Hematopoietic multipotent progenitor cell (in vitro differentiated cells): ENCODE measurements at regions not wholly inside any gene's neighbourhood (a gene's known extent, or its start where the extent isn't known, plus 50 kb on each side); places are given as distances from the start of the nearest gene placed in this dataset.

ENCODE experiments used
- DNase-seq, 3 donors: peaks; one replicate each; pipeline ENCODE4 v3.0.0-alpha.2; 2011 to 2015; ENCODE audit warnings: low read depth in 2 of 3, low spot score in 2 of 3

DNA sequence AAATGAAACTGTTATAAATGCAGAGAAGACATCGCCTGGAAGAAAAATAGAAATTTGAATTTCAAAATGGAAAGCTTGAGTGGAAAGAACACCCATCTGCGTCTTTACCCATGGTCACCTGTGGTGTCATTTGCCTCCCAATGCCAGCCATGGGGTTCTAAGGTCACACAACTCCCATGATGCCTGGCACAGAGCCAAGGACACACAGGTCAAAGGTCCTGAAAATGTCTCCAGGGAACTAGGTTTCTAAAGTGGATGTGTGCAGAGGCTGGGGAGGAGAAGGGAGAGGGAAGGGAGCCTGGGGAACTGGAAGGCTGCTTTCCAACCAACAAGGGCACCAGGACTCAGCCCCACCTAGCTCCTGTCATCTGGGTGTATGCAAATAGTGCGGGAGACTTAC is 724.0 kb upstream of the TMEM132C start:
- no peak for DNase-seq

DNA sequence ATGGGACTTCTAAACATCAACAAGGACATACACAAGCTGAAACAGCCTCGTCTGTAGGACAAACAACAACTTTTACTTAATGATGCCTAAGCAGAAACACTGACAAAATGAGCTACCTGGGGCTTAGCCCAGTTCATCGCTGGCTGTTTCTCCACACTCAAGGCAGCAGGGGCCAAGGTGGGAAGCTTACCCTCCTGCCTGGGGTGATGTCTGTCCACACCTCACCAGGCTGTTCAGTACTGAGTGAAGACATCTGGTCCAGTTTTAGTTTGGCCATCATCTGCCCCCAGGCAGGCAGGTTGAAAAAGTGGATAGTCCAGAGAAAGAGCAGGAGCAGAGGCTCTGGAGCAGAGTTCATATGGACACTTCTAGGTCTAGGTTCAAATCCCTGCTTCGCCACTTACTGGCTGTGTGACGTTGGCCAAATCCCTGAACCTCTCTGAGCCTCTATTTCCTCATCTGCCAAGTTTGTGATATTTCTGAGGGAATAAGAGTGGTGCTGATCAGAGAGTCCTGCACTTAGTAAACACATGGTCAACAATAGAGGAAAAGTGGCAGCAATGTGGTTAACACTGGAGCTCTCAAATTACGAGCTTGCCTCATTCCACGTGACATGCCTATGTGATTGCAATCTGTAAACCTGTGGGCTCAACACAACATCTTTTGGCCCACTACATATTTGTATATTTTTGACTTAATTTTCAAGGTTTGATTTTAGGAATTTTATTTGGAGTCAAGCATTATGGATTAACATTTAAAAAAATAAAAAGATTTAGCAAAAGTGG is 720.1 kb upstream of the TMEM132C start:
- no peak for DNase-seq

DNA sequence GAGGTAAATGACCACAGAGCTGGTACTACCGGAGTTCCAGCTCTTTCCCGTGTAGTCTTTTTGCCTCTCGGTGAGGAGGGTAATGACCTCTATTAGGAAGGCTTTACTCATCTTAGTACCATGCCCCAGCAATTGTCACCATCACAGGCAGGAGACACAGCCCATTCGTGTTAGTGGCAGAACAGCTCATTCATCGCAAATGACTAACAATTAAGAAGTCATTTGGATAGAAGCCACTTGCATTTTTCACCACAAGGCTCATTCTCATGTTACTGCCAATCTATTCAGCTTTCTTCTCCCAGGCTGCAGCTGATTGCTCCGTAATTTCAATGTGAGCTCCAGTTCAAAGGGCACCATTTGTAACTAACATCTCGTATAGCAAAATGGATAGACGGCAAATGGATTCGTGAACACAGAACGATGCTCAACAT is 718.8 kb upstream of the TMEM132C start:
- no peak for DNase-seq

DNA sequence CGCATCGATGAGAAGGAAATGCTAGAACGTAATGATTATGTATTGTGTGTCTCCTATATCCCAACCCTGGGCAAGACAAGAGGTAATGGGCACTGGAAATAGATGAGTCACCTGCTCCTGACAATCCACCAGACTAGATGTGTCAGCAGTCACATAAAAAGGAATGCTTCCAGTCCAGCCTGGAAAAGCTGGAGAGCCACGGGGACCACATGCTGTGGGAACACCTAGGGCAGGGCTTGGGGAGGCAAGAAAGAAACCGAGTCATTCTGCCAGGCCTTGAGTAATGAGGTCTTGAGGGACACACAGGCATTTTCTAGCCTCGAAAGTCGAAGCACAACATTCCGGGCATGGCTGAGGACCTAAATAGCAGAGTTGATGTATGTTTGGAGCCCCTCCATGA is 716.7 kb upstream of the TMEM132C start:
- no peak for DNase-seq

DNA sequence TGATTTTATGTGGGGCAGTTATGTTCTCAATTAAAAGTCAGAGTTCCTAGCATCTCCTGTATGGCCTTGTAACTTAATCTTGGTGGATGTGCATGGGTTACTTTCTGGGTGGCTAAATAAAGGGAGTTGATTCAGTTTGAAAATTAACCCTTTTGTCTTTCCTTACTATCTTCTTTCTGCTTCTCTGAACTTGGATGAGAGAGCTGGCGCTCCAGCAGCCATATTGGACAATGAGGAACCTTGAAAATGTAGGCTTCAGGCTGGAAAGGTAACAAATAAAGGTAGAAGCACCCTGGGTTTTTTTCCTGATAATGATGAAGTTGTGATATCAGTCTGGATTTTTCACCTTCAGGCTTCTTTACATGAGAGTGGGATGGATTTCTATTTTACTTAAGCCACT is 714.1 kb upstream of the TMEM132C start:
- DNase-seq, result no peak

DNA sequence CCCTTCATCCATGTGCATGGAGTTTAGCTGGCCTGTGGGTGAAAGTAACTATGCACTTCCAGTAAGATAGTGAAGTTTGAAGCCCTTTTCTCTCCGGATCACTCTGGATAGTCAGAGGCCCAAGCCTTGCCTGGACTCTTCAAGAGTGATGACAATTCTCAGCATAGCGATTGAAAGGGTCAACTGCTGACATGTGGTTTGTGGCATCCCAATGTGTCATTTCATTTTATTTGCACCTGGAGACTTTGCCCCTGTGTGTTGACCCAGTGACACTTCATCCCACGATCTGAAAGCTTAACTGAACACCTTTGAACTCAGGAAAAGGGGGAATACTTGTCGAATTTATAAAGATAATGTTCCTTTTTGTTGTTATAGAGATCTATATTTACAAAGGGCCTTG is 711.9 kb upstream of the TMEM132C start:
- DNase-seq, result no peak

DNA sequence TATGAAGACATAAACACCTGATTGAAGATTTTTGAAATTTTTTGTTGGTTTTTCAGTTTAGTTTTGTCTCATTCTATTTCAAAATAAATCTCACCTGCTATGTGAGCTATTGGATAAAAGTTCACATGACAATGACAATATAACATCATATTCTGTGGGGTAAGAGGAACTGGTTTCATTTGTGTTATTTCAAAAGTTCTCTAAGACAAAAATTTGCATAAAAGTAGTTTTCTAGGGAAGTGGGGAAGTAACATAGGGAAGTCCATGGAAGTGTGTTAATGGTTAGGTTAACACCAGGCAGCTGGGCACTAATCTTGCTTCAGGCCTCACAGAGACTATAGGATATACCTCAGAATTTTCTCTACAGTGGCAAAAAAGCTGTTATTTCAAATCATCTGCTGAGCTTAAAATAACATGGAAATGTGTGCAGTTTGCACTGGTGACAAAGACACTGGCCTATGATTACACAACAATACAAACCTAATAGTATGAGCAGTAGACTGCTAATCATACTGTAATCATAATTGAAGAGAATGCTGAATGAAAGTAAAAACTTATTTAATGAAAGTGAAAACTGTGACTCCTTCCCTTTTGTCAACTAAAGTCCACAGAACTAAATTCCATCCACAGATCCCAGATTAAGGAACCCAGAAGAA is 710.6 kb upstream of the TMEM132C start:
- no peak for DNase-seq

DNA sequence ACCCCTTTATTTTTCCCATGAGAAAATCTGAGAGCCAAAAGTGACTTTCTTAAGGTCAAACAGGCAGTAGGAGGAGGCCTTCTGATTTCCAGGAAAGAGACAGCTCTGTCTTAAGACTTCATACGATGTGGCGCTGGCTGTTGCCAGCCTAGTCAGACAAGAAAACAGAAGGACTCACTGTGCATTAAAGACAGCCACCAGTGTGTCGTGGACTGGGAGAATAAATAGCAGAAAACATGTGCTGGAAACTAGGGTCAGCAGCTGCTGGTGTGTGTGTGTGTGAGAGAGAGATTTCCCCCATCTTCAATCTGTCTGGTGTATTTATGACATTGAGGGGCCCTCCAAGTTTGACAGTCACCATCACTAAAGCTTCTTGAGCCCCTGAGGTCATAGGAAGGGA is 708.6 kb upstream of the TMEM132C start:
- DNase-seq, result no peak

DNA sequence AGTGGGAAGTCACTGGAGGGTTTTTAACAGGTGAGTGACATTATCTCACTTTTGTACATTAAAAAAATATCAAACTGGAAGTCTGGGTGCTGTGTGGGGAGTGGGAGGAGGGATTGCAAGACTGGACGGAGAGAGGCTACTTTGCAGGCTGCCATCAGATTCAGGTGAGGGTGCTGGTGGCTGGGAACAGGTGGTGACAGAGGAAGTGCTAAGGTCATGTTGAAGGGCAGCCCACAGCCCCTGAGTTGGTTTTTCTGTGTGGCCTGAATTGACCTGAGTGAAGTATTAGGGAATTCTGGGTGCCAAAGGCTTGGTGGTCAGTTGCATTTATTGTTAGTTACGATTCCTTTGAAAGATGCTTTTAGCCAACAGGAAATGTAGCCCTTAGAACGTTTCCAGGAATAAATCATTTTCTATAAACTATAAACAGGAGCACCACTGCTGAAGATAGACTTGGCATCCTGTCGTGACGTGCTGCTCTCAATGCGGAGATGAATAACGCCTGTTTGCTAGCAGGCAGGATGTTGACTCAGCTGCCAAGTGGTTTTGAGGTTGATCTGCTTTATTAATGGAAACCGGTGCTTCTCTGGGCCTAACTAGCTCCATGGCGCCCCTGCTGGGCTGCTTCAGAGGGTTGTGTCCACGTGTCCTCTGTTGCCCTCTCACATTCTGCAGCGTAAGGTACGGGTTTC is 707.5 kb upstream of the TMEM132C start:
- DNase-seq, result peak in 2 of 3 donors; percentile 92 to 93

DNA sequence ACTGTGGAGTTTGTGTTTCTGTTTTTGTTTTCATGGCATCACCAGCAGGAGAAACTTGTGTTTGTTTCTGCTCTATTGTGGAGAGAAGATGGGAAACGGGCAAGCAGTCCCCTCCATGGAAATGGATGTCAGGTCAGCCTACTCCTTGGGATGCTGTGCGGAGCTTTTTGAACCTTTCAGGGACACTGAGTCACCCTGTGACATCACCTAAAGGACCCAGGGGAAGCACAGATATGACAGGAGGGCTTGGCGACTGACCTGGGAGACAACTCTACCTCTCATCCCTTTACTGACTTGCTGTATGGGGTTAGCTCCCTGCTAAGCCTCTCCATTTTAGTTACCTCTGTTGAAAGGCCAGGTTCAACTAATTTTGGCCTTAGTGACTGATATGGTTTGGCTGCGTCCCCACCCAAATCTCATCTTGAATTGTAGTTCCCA is 706.9 kb upstream of the TMEM132C start:
- DNase-seq, result no peak

DNA sequence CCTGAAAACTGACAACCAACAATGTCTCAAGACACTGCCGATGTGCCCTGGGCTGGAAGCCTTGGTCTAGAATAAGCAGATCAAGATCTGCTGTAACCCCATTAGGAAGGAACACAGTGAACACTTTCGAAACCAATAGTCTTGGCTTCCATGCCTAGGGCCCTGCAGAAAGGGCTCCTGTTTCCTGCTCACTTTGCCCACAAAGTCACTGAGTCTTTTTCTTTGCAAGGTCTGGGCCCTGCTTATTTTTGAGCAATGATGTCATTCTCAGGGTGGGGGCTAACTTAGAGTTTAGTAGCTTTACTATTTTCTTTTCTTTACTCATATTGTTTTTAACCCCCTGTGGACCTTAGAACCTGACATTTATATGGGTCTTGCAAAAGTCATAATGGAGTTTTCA is 704.2 kb upstream of the TMEM132C start:
- no peak for DNase-seq

DNA sequence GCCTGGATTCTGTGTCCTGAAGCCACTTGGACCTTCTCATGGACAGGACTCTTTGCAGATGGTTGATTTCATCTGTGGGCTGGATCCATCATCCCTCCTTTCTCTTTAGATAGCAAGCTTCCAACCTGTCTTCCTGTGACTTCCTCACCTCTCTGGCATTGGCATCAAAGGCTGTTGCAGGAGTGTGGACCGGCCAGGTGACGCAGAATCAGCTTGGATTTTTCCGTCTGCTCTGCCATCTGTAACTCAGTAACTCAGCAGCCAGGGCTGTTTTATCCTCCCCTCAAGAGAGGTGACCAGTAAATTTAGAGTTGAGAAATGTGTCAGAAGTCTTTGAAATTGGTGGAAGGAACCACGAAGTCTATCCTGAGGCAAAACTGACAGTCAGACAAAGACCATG is 701.7 kb upstream of the TMEM132C start:
- DNase-seq, result no peak

DNA sequence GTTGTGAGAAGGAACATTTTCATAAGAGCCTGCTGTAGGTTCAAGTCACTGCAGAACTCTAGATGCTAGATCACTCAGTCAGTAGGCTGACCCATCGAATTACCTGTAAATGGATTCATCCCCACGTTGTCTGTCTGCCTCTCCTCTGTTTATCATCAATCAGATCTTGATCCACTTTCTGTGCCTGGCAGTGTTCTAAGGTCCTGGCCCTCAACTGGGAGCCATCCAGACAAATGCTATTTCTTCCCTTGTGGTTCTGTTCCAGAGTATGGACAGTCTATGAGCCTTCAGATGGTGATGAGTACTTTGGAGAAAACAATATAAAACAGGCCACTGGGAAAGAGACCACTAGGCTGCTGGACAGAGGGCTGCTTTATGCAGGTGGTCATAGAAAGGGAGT is 699.4 kb upstream of the TMEM132C start:
- no peak for DNase-seq

DNA sequence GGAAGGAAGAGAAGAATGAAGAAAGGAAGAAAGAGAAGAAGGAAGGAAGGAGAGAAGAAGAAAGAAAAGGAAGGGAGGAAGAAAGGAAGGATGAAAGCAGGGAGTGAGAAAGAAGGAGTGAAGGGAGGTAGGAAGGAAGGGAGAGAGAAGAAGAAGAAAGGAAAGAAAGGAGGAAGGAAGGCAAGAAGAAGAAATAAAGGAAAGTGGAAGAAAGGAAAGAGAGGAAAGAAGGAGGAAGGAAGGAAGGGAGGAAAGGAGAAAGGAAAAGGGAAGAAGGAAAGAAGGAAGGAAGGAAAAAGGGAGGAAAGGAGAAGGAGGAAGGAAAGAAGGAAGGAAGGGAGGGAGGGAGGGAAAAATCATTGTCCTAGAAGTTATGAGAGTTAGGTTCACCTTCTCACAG is 696.6 kb upstream of the TMEM132C start:
- no peak for DNase-seq

DNA sequence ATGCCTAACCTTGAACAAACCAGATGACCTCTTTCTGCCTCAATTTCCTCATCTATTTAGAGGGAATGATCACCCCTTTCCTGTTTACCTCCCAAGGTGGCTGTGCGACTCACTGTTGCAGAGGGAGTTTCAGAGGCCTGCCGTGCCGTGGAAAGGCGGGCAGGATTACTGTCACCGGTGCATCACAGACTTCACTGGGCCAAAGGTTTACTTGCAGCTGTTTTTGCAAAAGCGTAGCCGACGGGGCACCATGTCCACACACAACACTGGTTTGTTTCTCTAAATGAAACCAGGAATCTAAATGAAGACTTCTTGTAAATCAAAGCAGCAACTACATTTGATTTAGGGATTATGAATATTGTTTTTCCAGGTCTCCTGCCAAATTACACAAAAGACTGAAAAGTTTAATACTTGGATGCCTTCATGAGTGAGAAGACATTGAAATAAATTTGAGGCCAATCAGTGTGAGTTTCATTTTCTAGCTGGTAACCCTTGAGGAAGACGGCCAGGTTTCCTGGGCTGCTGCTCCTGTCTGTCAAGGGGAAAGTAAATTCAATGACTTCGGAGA is 696.1 kb upstream of the TMEM132C start:
- no peak for DNase-seq

DNA sequence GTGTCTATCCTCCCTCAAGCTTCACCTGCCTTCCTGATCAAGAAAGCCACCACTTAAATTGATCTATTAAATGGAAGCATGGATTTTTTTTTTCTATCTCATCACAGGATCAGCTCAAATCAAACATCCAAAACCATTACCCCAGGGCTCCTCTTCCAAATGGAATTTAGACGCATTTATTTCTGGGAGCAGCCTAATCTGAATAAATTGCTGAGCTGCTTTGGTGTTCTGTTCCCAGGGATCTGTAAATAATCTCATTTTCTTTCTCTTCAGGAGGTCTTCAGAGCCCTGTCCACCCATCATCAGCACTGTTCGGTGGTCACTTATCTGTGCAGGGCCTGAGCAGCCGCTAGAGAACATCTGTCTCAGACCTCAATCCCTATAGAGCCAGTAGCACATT is 695.4 kb upstream of the TMEM132C start:
- DNase-seq, result no peak

DNA sequence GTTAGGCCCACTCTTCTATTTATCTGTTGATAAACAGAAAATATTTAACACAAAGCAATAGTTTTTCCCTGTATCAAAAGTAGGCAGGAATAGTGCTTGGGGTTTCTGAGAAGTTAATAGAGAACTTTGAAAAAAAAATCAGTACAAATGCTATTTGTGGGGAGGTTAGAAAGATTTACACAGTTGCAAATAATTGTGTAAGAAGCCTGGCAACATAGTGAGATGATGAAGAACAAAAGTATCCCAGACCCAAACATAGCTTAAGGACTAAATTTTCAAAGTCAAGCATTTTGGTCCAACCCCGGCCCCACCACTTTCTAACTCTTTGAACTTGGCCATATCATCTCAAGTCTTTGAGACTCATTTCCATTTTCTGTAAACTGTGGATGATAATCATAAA is 687.5 kb upstream of the TMEM132C start:
- no peak for DNase-seq

DNA sequence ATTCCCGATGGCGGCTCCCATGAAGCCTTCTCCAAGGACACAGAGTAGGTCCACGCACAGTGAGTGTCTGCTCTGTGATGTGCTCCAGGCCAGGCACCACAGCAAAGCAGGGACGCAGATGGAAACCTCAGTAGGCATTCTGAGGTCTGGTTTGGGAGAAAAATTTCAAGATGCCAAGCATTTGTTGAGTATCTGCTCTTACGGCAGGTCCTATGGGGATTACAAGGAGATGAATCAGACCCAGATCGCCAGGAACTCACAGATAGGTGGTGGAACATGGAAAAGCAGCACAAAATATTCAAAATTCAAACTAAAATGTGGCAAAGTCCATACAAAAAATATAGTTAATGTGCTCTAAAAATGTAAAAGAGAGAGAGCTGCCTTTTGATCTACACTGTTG is 684.9 kb upstream of the TMEM132C start:
- no peak for DNase-seq

DNA sequence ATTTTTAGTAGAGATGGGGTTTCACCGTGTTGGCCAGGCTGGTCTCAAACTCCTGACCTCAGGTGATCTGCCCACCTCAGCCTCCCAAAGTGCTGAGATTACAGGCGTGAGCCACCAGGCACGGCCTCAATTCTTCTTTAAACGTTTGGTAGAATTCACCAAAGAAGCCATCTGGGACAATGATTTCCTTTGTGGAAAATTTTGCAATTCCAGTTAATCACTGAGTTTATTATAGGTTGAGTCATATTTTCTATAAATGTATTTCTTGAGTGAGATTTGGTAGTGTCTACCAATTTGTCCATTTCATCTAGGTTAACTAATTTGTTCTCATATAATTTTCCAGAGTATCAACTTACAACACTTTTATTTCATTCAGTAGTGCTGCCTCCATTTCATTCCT is 683.9 kb upstream of the TMEM132C start:
- no peak for DNase-seq

DNA sequence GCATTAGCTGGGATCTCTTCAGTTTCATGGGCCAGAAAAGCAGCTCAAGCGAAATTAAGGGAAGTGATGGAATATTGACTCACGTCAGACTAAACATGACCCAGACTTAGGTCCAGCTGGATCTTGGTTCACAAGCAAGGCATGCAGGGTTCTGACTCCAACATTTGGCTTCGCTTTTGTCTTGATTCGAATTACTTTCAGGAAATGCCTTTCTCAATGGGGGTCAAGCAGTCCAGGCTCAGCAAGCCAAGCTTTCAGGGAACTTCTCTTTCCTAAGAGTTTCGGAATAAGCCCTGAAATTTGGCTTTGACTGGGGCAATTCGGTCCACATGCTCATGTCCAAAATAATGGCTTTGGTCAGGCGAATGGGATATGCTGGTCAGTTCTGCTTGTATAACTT is 678.7 kb upstream of the TMEM132C start:
- DNase-seq, result no peak

DNA sequence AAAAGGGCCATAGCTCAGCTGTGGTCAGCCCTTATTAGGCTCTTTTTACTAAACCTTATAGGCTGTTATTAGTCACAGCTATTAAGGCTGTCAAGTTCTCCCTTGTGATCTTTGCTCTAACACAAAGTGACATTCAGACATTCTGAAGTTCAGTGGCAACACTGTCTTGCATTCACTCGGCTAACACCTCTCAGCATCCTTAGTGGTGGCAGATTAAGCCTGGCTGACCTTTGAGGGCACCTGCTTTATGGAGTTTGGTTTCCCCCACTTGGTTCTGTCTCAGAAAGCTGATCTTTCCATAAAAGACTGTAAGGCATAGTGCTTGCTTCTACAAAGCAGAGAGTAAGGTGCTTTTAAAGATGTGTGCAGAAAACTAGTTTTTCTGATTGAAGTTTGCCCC is 677.4 kb upstream of the TMEM132C start:
- DNase-seq, result no peak

DNA sequence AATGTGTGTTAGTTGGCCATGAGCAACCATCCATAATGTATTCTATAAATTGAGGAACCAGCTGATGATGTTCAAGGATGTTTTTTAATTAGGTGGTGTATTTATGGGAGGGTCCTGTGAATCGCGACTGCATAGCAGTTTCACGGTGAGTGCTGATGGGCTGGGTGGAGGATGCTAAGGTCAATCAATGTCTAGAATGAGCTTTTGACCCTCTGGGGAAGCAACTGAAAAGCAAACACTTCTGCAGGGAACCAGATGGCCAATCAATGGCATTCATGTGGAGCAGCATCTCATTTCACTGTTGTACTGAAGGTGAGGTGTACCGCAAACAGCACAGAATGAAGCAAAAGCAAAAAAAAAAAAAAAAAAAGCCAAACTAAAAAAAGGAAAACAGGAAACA is 676.1 kb upstream of the TMEM132C start:
- DNase-seq, result no peak
